ENCODE measurements at regions not wholly inside any gene's neighbourhood (a gene's known extent, or its start where the extent isn't known, plus 50 kb on each side); places are given as distances from the start of the nearest gene placed in this dataset.

DNA sequence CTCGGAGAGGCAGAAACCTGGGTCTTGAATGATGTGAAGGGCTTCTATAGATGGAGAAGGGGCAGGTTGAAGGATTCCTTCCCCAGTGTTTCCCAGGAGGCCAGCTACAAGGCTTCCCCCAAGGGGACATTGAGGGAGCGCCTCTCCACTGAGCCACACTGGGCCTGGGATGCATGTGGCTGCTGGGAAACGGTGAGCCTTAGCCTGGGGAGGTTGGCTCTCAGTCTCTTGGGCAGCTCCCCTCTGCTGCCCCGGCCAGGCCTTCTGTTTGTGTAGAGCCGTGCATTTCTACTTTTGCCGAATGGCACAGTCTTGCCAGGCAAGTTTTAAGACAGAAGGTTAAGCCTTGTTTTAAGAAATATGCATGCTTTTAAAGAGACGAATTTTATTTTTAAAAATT lies 254.4 kb upstream of the POU3F1 start:
- H3K27ac Mint-ChIP-seq = no peak overlapping the region
- no peak for ATAC-seq (replicated peaks)
- no peaks in the 10 kb centered on the region for H3K36me3 Mint-ChIP-seq (ENCODE audit: low read depth)
- no peaks in the 10 kb centered on the region for H3K9me3 Mint-ChIP-seq
- no peak overlapping the region for H3K4me3 Mint-ChIP-seq
- peaks cover 55% of the 10 kb centered on the region for H3K27me3 Mint-ChIP-seq
- no peaks in the 10 kb centered on the region for H3K4me1 Mint-ChIP-seq

DNA sequence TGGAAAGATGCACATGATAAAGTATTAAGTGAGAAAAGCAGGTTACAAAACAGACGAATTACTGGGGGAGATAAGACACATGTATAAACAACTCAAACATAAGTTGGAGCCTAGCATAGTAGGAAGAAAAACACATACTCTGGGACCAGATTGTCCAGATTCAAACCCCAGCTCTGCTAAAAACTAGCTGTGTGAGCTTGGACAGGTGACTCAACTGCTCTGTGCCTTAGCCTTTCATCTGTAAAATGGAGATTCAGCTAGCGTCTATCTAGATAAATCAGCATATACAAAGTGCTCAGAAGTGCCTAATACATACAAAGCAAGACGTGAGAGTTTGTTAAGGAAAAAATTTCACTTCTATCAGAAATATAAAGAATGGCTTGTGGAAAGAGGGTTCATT lies 254.0 kb upstream of the POU3F1 start:
- ATAC-seq (replicated peaks) = no peak
- Mint-ChIP-seq H3K27ac (no peak overlapping the region), H3K9me3 (no peaks in the 10 kb centered on the region), H3K27me3 (peaks cover 58% of the 10 kb centered on the region), H3K4me1 (no peaks in the 10 kb centered on the region), H3K36me3 (ENCODE audit: low read depth) (no peaks in the 10 kb centered on the region), H3K4me3 (no peak overlapping the region)

DNA sequence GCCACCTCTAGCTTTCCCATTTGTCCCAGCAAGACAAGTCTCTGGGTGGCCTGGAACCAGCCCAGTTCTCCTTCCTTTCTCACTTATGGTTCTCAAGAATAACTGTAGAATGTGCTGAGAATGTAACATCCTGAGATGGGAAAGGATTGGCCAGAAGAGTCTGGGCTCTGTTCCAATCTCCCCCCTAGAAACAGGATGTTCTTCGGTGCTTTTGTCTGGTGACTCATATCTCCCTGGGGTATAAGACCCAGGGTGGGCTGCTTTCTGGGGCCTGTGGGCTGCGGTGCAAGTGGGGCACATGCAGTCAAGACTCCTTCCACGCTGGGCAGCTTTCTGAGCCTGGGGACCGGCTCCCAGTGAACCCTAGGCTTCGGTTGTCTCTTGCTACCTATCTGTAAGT lies 251.2 kb upstream of the POU3F1 start:
- H3K27me3 Mint-ChIP-seq = peaks cover 56% of the 10 kb centered on the region
- H3K4me1 Mint-ChIP-seq = no peaks in the 10 kb centered on the region
- no peaks in the 10 kb centered on the region for H3K9me3 Mint-ChIP-seq
- H3K36me3 Mint-ChIP-seq (ENCODE audit: low read depth) = no peaks in the 10 kb centered on the region
- no peak for ATAC-seq (replicated peaks)
- no peak overlapping the region for H3K27ac Mint-ChIP-seq
- H3K4me3 Mint-ChIP-seq = no peak overlapping the region

DNA sequence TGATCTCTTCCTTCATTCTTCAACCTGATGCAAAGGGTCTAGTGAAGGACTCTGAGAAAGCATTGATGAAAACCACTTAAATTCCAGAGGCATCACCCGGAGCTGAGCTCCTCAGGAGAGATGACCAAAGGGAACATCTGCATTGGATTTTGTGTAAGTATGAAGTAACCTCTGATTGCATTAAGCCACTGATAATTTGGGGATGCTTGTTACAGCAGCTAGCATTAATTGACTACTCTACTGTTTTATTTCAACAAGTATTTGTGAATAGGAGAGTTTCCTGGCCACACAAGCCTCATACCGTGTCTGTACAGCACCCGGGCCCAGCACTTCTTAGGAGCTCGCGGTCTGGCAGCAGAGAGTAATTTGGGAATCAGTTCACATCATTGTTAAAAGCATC lies 250.7 kb upstream of the POU3F1 start:
- H3K4me3 Mint-ChIP-seq = no peak overlapping the region
- no peak overlapping the region for H3K27ac Mint-ChIP-seq
- no peaks in the 10 kb centered on the region for H3K36me3 Mint-ChIP-seq (ENCODE audit: low read depth)
- no peaks in the 10 kb centered on the region for H3K9me3 Mint-ChIP-seq
- no peak for ATAC-seq (replicated peaks)
- H3K4me1 Mint-ChIP-seq = no peaks in the 10 kb centered on the region
- H3K27me3 Mint-ChIP-seq = peaks cover 59% of the 10 kb centered on the region

DNA sequence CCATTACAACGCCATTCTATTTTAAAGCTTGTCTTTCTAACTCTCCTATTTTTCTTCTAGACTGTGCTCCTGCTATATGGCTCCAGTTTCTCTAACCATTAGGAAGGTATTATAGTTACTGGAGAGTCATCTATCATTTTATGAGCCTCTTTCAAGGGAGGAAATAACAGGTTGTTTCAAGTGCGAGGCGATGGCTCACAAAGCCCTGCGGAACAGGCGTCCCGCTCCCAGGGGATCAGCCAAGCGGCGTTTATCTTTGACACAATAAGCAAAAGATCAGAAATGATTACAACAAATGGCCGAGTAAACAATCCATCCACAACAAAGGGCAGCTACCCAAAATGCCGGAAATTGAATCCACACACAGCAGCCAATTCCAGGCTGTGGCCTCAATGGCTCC lies 249.5 kb upstream of the POU3F1 start:
- Mint-ChIP-seq H3K9me3 (no peaks in the 10 kb centered on the region), H3K27ac (no peak overlapping the region), H3K4me3 (no peak overlapping the region), H3K27me3 (peaks cover 65% of the 10 kb centered on the region), H3K36me3 (ENCODE audit: low read depth) (no peaks in the 10 kb centered on the region), H3K4me1 (no peaks in the 10 kb centered on the region)
- no peak for ATAC-seq (replicated peaks)

DNA sequence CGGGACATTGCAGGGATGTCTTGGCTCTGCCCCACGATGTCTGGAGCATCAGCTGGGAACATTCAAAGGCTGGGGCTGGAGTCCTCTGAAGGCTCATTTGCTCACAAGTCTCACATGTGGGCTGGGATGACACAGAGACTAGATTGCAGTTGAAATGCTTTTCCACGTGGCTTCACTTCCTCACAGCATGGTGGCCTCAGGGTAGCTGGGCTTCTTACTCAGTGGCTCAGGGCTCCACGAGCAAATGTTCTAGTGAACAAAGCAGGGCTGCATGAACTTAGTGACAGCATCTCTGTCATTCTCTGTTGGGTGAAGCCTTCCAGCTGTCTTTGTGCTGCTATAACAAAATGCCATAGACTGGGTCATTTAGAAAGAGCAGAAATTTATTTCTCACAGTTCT lies 247.0 kb upstream of the POU3F1 start:
- Mint-ChIP-seq H3K27me3 (peaks cover 69% of the 10 kb centered on the region), H3K27ac (no peak overlapping the region), H3K4me1 (no peaks in the 10 kb centered on the region), H3K9me3 (no peaks in the 10 kb centered on the region), H3K36me3 (ENCODE audit: low read depth) (no peaks in the 10 kb centered on the region), H3K4me3 (no peak overlapping the region)
- ATAC-seq (replicated peaks) = no peak

DNA sequence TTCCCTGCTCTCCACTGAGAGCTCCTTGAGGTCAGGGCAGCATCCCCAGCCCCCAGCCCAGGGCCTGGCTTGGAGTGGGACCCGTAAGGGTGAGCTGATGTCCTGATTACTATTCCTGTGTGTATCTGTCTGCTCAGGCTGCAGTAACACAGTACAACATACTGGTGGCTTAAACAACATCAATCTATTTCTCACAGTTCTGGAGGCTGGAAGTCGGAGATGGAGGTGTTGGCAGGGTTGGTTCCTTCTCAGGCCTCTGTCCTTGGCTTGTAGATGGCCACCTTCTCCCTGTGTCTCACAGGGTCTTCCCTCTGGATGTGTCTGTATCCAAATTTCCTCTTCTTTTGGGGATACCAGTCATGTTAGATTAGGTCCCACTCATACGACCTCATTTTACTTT lies 246.4 kb upstream of the POU3F1 start:
- H3K27me3 Mint-ChIP-seq = peaks cover 65% of the 10 kb centered on the region
- H3K9me3 Mint-ChIP-seq = no peaks in the 10 kb centered on the region
- no peaks in the 10 kb centered on the region for H3K36me3 Mint-ChIP-seq (ENCODE audit: low read depth)

DNA sequence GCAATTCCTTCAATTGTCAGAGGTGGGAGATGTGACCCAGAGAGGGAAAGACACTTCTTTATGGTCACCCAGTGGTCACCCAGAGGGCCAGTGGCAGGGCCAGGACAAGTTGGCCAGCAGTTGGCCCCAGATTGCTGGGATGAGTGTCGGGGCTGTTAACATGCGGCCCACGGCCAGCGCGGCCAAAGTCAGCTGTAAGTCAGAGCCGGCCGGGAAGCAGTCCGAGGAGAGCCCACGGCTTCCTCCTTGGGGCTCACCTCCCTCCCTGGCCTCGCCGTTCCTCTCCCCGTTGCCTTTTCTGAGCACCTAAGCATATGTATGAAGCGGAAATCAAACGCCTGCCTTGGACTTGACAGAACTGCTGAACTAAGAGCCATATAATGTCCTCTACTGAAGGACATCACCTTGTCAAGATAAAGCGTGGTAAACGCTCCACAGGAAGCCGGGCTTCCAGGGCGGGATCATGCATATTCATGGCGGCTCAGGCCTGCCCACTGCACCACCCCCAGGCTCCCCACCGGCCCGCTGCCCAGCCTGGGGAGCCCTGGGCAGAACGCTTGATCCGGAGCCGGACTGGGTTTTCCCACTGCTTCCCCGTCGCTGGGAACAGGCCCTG lies 245.4 kb upstream of the POU3F1 start:
- Mint-ChIP-seq H3K4me3 (no peak overlapping the region), H3K36me3 (ENCODE audit: low read depth) (no peaks in the 10 kb centered on the region), H3K4me1 (no peaks in the 10 kb centered on the region), H3K27ac (no peak overlapping the region), H3K27me3 (peaks cover 64% of the 10 kb centered on the region), H3K9me3 (no peaks in the 10 kb centered on the region)
- no peak for ATAC-seq (replicated peaks)

More for the DNA sequence above, 246.4 kb upstream of the POU3F1 start:
- no peak for ATAC-seq (replicated peaks)
- no peak overlapping the region for H3K4me3 Mint-ChIP-seq
- H3K4me1 Mint-ChIP-seq = no peaks in the 10 kb centered on the region
- H3K27ac Mint-ChIP-seq = no peak overlapping the region

DNA sequence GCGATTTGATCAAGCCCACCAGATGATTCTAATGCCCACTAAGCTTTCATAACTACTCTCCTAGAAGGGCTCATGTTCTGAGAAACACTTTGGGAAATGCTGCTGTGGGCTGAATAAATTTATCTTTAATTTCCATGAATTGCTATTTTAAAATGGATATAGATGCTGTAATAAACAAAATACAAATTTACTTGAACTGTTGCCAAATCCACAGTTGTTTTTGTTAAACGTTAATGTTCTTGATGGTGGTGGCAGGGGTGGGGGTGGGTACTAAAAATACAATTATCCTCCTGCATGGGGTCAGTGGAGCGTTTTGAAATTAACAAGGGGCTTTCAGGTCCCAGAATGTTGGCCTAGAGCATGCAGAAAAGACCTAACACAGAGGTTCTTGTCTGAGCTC lies 244.7 kb upstream of the POU3F1 start:
- peaks cover 58% of the 10 kb centered on the region for H3K27me3 Mint-ChIP-seq
- no peak overlapping the region for H3K4me3 Mint-ChIP-seq
- no peaks in the 10 kb centered on the region for H3K4me1 Mint-ChIP-seq
- H3K36me3 Mint-ChIP-seq (ENCODE audit: low read depth) = no peaks in the 10 kb centered on the region
- no peaks in the 10 kb centered on the region for H3K9me3 Mint-ChIP-seq
- no peak overlapping the region for H3K27ac Mint-ChIP-seq
- ATAC-seq (replicated peaks) = no peak

DNA sequence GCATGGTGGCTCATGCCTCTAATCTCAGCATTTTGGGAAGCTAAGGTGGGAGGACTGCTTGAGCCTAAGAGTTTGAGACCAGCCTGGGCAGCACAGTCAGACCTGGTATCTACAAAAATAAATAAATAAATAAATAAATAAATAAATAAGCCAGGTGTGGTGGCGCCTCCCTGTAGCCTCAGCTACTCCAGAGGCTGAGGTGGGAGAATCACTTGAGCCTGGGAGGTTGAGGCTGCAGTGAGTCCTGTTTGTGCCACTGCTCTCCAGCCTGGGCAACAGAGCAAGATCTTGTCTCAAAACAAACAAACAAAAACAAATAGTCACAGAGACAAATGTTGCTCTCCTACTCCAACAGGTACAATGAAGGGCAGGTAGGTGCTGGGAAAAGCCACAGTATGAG lies 242.4 kb upstream of the POU3F1 start:
- H3K4me1 Mint-ChIP-seq = no peaks in the 10 kb centered on the region
- H3K27me3 Mint-ChIP-seq = peaks cover 41% of the 10 kb centered on the region
- H3K4me3 Mint-ChIP-seq = no peak overlapping the region
- ATAC-seq (replicated peaks) = no peak
- no peak overlapping the region for H3K27ac Mint-ChIP-seq
- H3K36me3 Mint-ChIP-seq (ENCODE audit: low read depth) = no peaks in the 10 kb centered on the region
- H3K9me3 Mint-ChIP-seq = no peaks in the 10 kb centered on the region

DNA sequence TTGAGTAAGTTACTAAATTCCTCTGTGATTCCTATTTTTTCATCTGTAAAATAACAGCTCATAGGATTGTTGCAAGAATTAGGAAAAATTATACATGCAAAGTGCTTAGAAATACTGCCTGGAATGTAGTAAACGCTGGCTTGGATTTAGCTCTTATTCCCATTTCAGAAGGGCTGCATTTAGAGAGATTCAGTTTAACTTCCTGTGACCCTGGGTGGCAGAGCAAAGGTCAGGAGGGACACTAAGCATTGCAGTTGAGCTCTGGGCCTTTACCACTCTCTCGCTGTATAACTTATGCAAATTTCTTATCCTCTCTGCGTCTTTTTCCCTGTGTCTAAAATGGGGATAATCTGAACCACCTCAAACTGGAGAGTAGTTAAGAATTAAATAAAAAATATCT lies 241.0 kb upstream of the POU3F1 start:
- H3K9me3 Mint-ChIP-seq = no peaks in the 10 kb centered on the region
- H3K27me3 Mint-ChIP-seq = peaks cover 39% of the 10 kb centered on the region
- H3K27ac Mint-ChIP-seq = no peak overlapping the region
- no peaks in the 10 kb centered on the region for H3K4me1 Mint-ChIP-seq
- no peak overlapping the region for H3K4me3 Mint-ChIP-seq
- H3K36me3 Mint-ChIP-seq (ENCODE audit: low read depth) = no peaks in the 10 kb centered on the region
- no peak for ATAC-seq (replicated peaks)

DNA sequence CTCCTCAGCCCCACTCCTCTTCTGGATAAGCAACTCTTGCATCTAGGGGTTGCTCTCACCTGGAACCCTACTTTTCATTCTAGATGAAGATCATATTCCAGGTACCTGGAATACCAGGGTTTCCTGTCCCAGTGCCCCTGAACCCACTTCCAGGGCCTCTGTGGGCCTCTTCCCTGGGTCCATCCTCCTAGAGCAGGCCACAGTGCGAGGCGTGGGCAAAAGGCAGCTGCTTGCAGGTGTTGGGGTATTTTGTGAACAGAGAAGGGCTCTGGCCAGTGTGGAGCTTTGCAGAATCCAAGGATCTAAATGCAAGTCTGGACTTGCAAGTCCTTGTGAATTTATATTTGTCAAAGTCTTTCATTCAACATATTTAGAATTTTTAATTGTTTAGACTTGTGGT lies 240.4 kb upstream of the POU3F1 start:
- Mint-ChIP-seq H3K36me3 (ENCODE audit: low read depth) (no peaks in the 10 kb centered on the region), H3K27me3 (peaks cover 39% of the 10 kb centered on the region), H3K9me3 (no peaks in the 10 kb centered on the region), H3K4me3 (no peak overlapping the region), H3K27ac (no peak overlapping the region), H3K4me1 (no peaks in the 10 kb centered on the region)
- ATAC-seq (replicated peaks) = no peak

DNA sequence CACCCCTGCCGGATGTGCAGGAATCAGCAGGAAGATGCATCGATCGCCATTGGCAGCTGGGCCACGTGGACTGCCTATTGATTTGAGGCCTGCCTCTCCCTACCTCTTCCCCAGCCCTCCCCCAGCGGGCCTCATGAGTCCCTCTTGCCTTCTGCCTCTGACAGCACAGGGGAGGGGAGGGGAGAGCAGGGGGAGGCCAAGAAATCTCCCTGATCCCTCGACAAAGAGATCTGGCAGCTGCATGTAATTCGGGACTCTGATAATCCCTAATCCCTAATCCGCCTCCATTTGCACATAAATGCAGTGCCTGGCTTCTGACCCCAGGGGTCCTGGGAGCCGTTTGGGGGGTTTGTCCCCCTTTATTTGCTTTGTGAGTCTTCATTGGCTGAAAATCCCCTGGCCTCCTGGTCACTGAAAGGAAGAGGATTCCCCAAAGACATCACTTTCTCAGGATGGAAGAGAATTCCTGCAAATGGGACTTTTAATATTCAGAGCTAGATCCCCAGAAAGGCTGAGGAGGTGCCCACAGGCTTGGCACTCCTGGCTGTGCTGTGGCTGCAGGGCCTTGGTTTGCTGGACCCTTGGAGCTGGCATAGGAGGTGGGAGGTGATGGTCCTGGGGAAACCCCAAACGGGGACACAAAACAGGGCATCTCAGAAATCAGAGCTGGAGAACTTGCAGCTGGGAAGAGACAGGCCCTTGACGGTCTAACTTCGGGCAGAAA lies 239.4 kb upstream of the POU3F1 start:
- Mint-ChIP-seq H3K4me1 (no peaks in the 10 kb centered on the region), H3K27ac (no peak overlapping the region), H3K9me3 (no peaks in the 10 kb centered on the region), H3K36me3 (ENCODE audit: low read depth) (no peaks in the 10 kb centered on the region), H3K27me3 (peaks cover 37% of the 10 kb centered on the region), H3K4me3 (no peak overlapping the region)
- ATAC-seq (replicated peaks) = no peak

DNA sequence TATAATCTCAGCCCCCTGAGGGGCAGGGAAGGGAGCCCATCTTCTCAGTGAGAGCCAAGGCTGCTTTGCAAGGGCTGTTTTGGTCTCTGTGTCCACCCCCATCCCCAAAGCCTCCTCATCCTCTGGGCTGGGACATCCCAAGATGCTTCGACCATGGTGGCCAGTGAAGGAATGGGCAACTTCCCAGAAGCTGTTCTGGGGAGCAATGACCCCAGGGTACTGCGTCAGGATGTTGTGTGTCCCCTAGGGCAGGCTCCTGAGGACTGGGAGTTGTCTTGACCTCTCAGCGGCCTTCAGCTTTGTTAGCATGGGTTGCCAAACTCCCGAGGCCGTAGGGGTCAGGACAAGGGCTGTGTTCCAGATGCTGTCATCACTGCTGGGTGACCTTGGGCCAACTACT lies 238.4 kb upstream of the POU3F1 start:
- no peak for ATAC-seq (replicated peaks)
- Mint-ChIP-seq H3K27ac (no peak overlapping the region), H3K9me3 (peaks cover under 1% of the 10 kb centered on the region), H3K4me1 (no peaks in the 10 kb centered on the region), H3K4me3 (no peak overlapping the region), H3K27me3 (peaks cover 32% of the 10 kb centered on the region), H3K36me3 (ENCODE audit: low read depth) (no peaks in the 10 kb centered on the region)

DNA sequence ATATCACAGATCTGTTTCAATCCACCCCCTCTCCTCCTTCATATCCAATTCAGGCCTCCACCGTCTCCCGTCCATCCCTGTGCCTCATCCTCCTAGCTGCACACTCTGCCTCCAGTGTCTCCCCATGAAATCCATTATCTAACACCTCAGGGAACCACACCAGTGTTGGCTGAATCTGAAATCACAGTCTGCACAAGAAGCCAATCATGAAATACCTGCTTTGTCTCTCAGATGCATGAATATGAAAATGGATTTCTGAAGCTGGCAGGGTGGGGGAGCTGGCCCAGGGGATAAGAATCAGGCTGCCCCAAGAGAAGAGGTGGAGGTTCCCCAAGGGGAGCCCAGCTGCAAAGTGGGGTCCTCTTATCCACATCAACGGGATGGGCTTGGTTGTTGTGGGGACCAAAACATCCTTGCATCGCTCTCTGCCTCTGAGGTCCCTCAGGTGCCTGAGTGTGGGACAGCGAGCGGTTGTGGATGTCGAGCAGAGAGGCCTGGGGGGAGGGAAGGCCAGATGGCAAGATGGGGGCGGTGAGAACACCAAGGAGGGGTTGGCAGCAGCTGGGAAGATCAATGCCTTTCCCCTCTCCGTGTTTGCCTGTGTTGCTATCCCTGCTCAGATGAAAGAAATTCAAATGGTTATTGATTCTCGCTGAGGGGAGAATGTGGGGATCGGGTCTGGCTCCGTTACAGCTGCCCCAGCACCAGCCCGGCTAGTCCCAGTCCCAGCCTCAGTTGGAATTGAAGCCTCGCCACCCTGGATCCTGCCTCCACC lies 237.3 kb upstream of the POU3F1 start:
- no peak for ATAC-seq (replicated peaks)
- H3K4me3 Mint-ChIP-seq = no peak overlapping the region
- peaks cover 10% of the 10 kb centered on the region for H3K9me3 Mint-ChIP-seq
- no peaks in the 10 kb centered on the region for H3K36me3 Mint-ChIP-seq (ENCODE audit: low read depth)
- no peak overlapping the region for H3K27ac Mint-ChIP-seq
- H3K27me3 Mint-ChIP-seq = peaks cover 22% of the 10 kb centered on the region
- H3K4me1 Mint-ChIP-seq = no peaks in the 10 kb centered on the region

Measured in activated T-helper 17 cell treated with anti-CD3 and anti-CD28 coated beads, Interleukin-2, amount 50 U/mL, for 72 hours (primary cell).